Right lobe of liver (tissue), 4 donors: ENCODE measurements at regions not wholly inside any gene's neighbourhood (a gene's known extent, or its start where the extent isn't known, plus 50 kb on each side); places are given as distances from the start of the nearest gene placed in this dataset.

Experiments
- CTCF ChIP-seq, 4 donors: fragments of 200-600 bp in 3 of 4; fragments of 450-650 bp in 1 of 4; IDR thresholded peaks; one replicate each; pipeline versions ENCODE4 v1.5.1 to v1.8.0; 2016 to 2022; ENCODE audit warnings: antibody characterized with exemption in 4 of 4, mild to moderate bottlenecking in 2 of 4
- POLR2A ChIP-seq: fragments of 450-650 bp; IDR thresholded peaks from one replicate; pipeline ENCODE4 v1.6.1; 2017; ENCODE audit warnings: antibody characterized with exemption, mild to moderate bottlenecking
- donor health status: DM: no; HTN: no; CAD: no.
- donor health status: DM: no; HTN: no; CAD: no.
- donor health status: DM: no; HTN: yes; CAD: no.

- TF ChIP-seq POLR2A (no peak), CTCF (IDR thresholded peaks at IDR 0.05) (no peak)
Observed at GRCh38 chr11:69572233-69572860, 68.6 kb upstream of the CCND1 start.
